NB4 (cell line): ENCODE measurements at regions not wholly inside any gene's neighbourhood (a gene's known extent, or its start where the extent isn't known, plus 50 kb on each side); places are given as distances from the start of the nearest gene placed in this dataset.

Experiments used
- POLR2A ChIP-seq: IDR thresholded peaks from 2 replicates; pipeline ENCODE4 v1.6.1; 2011; ENCODE audit warnings: mild to moderate bottlenecking; ENCODE audit not compliant: insufficient read length; ENCODE audit errors: extremely low read depth
- TF ChIP-seq, protein P1 (sequence below): IDR thresholded peaks from one replicate; pipeline ENCODE4 v1.5.1; 2012; ENCODE audit warnings: low read depth, low read length
- TF ChIP-seq, protein P2 (sequence below): IDR thresholded peaks from 2 replicates; pipeline ENCODE4 v1.6.1; 2011; ENCODE audit warnings: low read depth, low read length

DNA sequence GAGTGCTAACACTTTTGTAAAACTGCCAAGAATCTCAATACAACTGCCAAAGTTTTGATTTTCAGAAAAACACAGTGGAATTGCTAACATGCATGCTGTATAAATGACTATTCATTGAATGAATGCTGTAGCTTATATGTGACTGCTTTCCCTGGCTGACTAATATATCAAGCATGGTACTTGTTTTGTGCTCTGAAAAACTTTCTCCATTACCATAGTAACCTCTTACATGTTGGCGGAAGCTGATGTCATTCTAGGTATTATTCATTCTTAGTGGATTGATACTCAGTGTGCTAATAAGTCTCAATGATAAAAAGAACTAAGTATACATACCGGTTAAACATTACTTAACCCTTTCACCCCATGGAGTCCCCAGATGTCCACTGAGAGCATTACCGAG is 166.1 kb upstream of the MYO16 start:
- TF ChIP-seq, protein P1, sequence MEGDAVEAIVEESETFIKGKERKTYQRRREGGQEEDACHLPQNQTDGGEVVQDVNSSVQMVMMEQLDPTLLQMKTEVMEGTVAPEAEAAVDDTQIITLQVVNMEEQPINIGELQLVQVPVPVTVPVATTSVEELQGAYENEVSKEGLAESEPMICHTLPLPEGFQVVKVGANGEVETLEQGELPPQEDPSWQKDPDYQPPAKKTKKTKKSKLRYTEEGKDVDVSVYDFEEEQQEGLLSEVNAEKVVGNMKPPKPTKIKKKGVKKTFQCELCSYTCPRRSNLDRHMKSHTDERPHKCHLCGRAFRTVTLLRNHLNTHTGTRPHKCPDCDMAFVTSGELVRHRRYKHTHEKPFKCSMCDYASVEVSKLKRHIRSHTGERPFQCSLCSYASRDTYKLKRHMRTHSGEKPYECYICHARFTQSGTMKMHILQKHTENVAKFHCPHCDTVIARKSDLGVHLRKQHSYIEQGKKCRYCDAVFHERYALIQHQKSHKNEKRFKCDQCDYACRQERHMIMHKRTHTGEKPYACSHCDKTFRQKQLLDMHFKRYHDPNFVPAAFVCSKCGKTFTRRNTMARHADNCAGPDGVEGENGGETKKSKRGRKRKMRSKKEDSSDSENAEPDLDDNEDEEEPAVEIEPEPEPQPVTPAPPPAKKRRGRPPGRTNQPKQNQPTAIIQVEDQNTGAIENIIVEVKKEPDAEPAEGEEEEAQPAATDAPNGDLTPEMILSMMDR = no peak
- no peak for TF ChIP-seq POLR2A
- TF ChIP-seq, protein P2, sequence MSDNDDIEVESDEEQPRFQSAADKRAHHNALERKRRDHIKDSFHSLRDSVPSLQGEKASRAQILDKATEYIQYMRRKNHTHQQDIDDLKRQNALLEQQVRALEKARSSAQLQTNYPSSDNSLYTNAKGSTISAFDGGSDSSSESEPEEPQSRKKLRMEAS = no peak
